Pancreas (tissue), 10 donors: ENCODE measurements at regions not wholly inside any gene's neighbourhood (a gene's known extent, or its start where the extent isn't known, plus 50 kb on each side); places are given as distances from the start of the nearest gene placed in this dataset.

Experiments used
- ATAC-seq, 4 donors: fragments of 200-7000 bp; cut with Tn5 transposase; one replicate each; pipeline versions ENCODE4 v1.8.0 to v1.9.1; 2020; ENCODE audit warnings: mild to moderate bottlenecking in 4 of 4, moderate library complexity in 4 of 4
- DNase-seq, 6 donors: peaks; one replicate each; pipeline ENCODE4 v3.0.0-alpha.2; 2020
- FAIRE-seq: peaks from 2 replicates; lab custom pipeline; 2012; peaks lifted over from hg19 to GRCh38; lab: Jason Lieb, UNC
- H3K27ac ChIP-seq, 4 donors: fragments of 200-600 bp; sonication (generic); 1 replicate in 3 of 4; 2 replicates in 1 of 4; pipeline versions ENCODE4 v1.5.0 to v1.8.0; 2020
- H3K27me3 ChIP-seq, 4 donors: fragments of 200-600 bp; one replicate each; pipeline ENCODE4 v1.8.0; 2021
- H3K36me3 ChIP-seq, 3 donors: fragments of 200-600 bp; sonication (generic) in 1 of 3; one replicate each; pipeline versions ENCODE4 v1.5.0 to v1.8.0; 2020 to 2021
- H3K4me1 ChIP-seq, 3 donors: fragments of 200-600 bp; one replicate each; pipeline ENCODE4 v1.8.0; 2021
- H3K4me3 ChIP-seq, 4 donors: fragments of 200-600 bp; sonication (generic) in 2 of 4; one replicate each; pipeline versions ENCODE4 v1.5.0 to v1.8.0; 2020 to 2021
- H3K9me3 ChIP-seq, 4 donors: fragments of 200-600 bp; one replicate each; pipeline ENCODE4 v1.8.0; 2021
- WGBS, 2 donors: extraction: QIAGEN DNeasy Blood & Tissue Kit; methylation state at CpG; one replicate each; pipeline ENCODE4 v1.1.7; 2013; 5-methylcytosine and 5-hydroxymethylcytosine counted together
- intact Hi-C, 3 donors: fragments of 100-400 bp; cut with DNase I; formaldehyde crosslinking; loops; one replicate each; pipeline versions ENCODE4 v1.11.1 to v1.14.2; 2022
- TF ChIP-seq, protein P1 (sequence below), 4 donors: fragments of 200-600 bp; sonication (generic) in 3 of 4; IDR thresholded peaks; one replicate each; pipeline versions ENCODE4 v1.5.0 to v1.8.0; 2021; ENCODE audit warnings: antibody characterized with exemption in 4 of 4
- donor health status: healthy with polysubstance abuse.
- donor health status: DM: no; HTN: no; CAD: no; lungs with moderate emphysema.
- donor health status: DM: no; HTN: no; CAD: no.
- donor health status: control.
- donor health status: control.
- donor health status: Bipolar disorder and iron deficiency.
- donor health status: DM: yes; HTN: yes; CAD: no.
- donor health status: DM: no; HTN: no; CAD: no.
- donor health status: DM: no; HTN: no; CAD: no.
- donor health status: DM: yes; HTN: yes; CAD: no.

DNA sequence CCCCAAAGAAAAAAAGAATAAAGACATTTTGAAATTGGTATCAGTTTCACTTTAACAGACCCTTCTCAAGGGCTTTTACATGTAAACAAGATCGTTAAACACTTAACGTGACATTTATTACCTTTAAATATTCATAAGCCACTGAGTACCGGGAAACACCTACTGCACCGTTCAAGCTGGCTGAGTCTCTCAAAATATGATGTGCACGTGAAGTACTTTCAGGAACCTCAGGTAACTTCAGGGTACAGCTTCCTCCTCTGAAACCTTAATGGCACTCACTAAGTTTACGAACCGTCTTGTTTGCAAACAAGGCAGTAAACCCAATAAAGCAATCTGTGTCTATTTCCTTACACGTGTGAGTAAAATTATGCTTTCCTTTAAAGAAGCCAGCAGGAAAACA, 105.5 kb upstream of the TENM4 start:
- ATAC-seq (no peak), DNase-seq (no peak), FAIRE-seq (no peak)
- no peaks in the 10 kb centered on the region for H3K27me3 ChIP-seq
- WGBS, 2 donors, result 62 to 70% methylated on average over 8 of the region's 8 CpGs
- no peak overlapping the region for H3K4me3 ChIP-seq
- no peaks in the 10 kb centered on the region for H3K9me3 ChIP-seq
- intact Hi-C loops, result no loop called here
- TF ChIP-seq, protein P1, sequence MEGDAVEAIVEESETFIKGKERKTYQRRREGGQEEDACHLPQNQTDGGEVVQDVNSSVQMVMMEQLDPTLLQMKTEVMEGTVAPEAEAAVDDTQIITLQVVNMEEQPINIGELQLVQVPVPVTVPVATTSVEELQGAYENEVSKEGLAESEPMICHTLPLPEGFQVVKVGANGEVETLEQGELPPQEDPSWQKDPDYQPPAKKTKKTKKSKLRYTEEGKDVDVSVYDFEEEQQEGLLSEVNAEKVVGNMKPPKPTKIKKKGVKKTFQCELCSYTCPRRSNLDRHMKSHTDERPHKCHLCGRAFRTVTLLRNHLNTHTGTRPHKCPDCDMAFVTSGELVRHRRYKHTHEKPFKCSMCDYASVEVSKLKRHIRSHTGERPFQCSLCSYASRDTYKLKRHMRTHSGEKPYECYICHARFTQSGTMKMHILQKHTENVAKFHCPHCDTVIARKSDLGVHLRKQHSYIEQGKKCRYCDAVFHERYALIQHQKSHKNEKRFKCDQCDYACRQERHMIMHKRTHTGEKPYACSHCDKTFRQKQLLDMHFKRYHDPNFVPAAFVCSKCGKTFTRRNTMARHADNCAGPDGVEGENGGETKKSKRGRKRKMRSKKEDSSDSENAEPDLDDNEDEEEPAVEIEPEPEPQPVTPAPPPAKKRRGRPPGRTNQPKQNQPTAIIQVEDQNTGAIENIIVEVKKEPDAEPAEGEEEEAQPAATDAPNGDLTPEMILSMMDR (IDR thresholded peaks at IDR 0.05), result no peak
- no peaks in the 10 kb centered on the region for H3K4me1 ChIP-seq
- H3K36me3 ChIP-seq, result no peaks in the 10 kb centered on the region
- no peak overlapping the region for H3K27ac ChIP-seq

DNA sequence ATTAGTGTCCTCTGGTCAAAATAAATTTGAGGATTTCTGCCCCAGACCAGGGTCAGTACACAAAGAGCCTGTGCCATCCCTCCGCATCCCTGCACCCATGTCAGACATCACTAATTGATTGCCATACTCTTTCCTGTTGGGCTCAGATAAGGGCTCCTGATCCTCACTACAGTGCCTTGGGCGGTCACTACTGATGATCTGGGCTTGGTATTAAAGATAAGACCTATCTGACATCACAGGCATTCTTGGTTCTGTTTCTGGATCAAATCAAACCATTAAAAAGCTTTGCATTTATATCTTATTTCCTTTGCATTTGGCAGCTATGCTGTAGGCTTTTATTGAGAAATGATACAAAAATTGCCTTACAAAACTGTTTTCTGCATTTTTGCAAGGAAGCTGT, 103.5 kb upstream of the TENM4 start:
- ATAC-seq, result no peak
- no peaks in the 10 kb centered on the region for H3K4me1 ChIP-seq

DNA sequence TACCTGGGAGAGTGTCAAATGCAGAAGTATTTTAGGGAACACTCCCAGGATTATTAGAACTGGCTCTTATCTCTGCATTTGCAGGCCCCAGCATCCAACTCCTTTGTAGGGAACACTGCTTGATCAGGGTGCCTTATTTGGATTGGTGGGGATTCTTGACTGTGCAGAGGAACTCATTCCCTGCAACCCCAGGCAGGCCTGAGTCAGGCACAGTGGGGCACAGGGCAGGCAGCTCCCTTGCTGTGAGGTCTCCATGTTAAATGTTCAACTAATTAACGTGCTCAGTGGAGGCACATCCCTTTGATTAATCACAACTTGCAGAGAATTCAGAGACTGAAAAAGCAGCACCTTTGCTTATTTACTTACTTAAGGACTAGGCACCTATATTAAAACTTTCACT, 102.3 kb upstream of the TENM4 start:
- FAIRE-seq (no peak), DNase-seq (no peak)
- WGBS, 2 donors, result 16 to 22% methylated on average over 1 of the region's 1 CpG

More for the DNA sequence above, 103.5 kb upstream of the TENM4 start:
- Histone ChIP-seq H3K4me3 (no peak overlapping the region), H3K27me3 (no peaks in the 10 kb centered on the region), H3K9me3 (no peaks in the 10 kb centered on the region), H3K27ac (no peak overlapping the region), H3K36me3 (no peaks in the 10 kb centered on the region)
- TF ChIP-seq, protein P1 (IDR thresholded peaks at IDR 0.05), result no peak
- intact Hi-C loops, result no loop called here
- DNase-seq (no peak), FAIRE-seq (no peak)
- WGBS, 2 donors, result 65 to 74% methylated on average over 2 of the region's 2 CpGs

DNA sequence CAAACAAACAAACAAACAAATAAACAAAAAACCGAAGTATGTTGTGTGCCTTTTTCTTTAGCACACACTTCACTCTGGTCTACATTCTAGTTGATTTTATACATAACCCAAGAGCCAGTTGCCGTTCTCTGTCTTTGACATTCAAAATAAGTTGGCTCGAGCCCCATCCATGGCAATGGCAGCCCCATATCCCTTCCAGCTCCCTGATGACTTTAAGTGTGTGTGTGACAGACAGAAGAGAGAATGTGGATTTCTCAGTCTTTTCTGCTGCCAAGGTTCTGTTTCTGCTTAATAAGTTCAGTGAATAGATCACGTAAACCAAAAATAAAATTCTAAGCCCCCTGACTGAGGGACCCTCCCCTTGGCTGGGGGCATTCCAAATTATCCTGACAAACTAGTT, 100.6 kb upstream of the TENM4 start:
- Histone ChIP-seq H3K4me3 (no peak overlapping the region), H3K27me3 (no peaks in the 10 kb centered on the region), H3K27ac (no peak overlapping the region), H3K9me3 (no peaks in the 10 kb centered on the region), H3K36me3 (no peaks in the 10 kb centered on the region), H3K4me1 (no peaks in the 10 kb centered on the region)
- DNase-seq, result no peak
- no peak for ATAC-seq
- intact Hi-C loops, result no loop called here
- no peak for FAIRE-seq
- 48 to 71% methylated on average over 4 of the region's 4 CpGs for WGBS, 2 donors
- TF ChIP-seq, protein P1 (IDR thresholded peaks at IDR 0.05), result no peak

More for the DNA sequence above, 102.3 kb upstream of the TENM4 start:
- ATAC-seq, result no peak
- intact Hi-C loops, result no loop called here
- Histone ChIP-seq H3K4me1 (no peaks in the 10 kb centered on the region), H3K9me3 (no peaks in the 10 kb centered on the region), H3K4me3 (no peak overlapping the region), H3K27ac (no peak overlapping the region), H3K27me3 (no peaks in the 10 kb centered on the region), H3K36me3 (no peaks in the 10 kb centered on the region)
- TF ChIP-seq, protein P1 (IDR thresholded peaks at IDR 0.05), result no peak

DNA sequence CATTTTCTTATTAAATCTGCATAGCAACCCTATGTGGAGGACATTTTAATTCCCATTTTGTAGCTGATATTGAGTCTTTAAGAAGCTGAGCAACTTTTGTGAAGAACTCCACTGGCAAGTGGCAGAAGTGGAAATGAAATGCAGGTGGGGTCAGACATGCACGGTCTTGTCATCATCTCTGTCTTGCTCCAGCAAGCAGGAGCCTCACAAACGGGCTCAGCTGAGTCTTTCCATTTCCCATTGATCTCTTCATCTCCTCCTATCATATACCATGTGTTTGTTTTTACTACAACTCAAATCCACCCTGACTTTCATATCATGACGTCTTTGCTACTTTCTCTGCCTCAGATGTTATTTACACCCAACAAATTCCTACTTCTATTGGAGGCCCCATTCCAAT, 97.9 kb upstream of the TENM4 start:
- Histone ChIP-seq H3K36me3 (no peaks in the 10 kb centered on the region), H3K4me3 (no peak overlapping the region), H3K9me3 (no peaks in the 10 kb centered on the region), H3K4me1 (no peaks in the 10 kb centered on the region), H3K27me3 (no peaks in the 10 kb centered on the region), H3K27ac (no peak overlapping the region)
- FAIRE-seq (no peak), DNase-seq (no peak), ATAC-seq (no peak)
- 34 to 47% methylated on average over 3 of the region's 3 CpGs for WGBS, 2 donors
- TF ChIP-seq, protein P1 (IDR thresholded peaks at IDR 0.05), result no peak
- intact Hi-C loops, result no loop called here
